ENCODE measurements at regions not wholly inside any gene's neighbourhood (a gene's known extent, or its start where the extent isn't known, plus 50 kb on each side); places are given as distances from the start of the nearest gene placed in this dataset.
"Not testable (repeated sequence)": the region's sequence is repeated elsewhere in the genome, so short reads cannot be mapped to it uniquely, and the experiment has no call there.

DNA sequence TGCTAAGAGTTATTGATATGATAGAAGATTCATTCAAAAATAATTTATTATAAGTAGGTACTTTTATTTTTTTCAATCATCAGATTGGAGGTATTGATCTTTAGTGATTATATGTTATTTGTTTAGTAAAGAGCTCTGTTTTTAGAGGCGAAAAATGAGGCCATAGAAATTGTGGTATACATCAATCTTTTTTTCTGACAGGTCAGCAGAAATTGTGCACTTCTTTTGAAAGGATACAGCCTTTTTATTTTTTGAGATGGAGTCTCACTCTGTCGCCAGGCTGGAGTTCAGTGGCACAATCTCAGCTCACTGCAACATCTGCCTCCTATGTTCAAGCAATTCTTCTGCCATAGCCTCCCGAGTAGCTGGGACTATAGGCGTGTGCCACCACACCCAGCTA is 292.1 kb downstream of the BAMBI start:
- DNase-seq, result no peak

DNA sequence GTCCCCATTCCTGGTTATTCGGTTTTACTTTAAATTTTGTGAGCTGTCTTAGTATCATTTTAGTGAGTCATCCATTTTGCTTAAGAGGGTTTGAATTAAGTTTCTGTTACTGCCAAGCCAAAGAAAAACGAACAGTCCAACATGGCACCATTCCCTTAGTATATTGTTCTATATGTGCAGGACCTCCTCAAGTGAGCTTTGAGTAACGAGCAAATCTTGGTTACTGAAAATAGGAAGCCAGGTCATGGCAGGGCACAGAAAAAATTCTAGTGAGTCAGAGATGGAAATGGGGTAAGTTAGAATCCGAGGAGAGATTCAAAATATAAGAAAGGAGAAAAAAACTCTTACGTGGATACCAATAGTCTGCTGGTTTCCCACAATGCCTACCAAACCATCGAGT is 292.9 kb downstream of the BAMBI start:
- no peak for DNase-seq

DNA sequence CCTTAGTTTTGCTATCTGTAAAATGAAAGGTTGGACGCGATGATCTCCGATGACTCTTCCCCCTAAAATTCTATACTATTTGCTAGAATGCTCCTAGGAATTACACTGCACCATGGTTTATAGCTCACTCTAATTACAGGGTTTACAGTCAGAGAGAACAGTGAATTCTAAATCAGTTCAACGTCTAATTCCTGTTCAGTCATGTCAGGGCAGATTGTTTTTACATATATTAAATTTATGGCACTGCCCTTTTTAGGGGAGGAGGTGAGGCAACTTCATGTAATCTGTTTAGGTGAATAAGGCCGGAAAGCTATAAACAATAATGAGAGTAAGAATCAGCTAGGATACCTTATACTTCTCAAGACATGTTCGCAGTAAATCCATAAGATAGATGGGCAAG is 293.9 kb downstream of the BAMBI start:
- DNase-seq, result no peak

DNA sequence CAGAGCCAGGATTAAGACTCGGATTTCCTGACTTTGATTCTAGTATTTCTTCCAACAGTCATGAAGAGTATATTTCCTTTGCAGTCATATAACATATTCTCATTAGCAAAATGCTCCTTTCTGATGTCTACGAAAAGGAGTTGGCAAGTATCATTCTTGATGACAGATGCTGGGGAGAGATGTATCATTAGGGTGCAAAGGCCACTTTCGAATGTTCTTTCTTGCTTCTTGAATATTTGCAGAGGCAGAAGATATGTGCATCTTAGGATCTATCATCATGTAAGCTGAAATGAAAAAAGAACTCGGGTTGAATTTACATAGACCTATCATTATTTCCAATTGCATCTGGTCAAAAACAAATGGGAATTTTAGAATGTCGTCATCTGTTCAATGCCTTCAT is 294.4 kb downstream of the BAMBI start:
- no peak for DNase-seq

DNA sequence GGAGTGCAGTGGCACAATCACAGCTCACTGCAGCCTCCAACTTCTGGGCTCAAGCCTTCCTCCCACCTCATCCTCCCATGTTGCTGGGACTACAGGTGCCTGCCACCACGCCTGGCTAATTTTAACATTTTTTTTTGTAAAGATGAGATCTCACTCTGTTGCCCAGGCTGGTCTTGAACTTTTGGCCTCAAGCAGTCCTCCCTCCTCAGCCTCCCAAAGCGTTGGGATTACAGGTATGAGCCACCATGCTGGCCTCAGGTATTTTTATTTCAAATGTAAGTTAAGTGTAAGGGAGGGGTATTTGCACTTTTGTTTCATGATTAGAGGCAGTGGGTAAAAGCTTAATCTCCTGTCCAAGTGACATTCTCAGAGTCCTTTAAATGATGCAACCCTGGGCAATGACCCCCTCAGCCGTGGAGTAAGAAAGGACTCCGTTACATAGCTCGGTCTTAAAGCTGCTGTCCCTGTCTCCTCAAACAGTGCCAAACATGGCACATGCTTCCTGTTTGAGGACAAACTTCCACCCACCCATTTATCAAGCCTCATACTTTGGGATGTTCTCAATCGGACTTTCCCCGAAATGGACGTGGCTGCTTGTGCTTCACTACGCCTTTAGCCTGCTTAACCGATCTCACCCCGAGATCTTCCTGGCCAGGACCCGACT is 296.1 kb downstream of the BAMBI start:
- no peak for DNase-seq

DNA sequence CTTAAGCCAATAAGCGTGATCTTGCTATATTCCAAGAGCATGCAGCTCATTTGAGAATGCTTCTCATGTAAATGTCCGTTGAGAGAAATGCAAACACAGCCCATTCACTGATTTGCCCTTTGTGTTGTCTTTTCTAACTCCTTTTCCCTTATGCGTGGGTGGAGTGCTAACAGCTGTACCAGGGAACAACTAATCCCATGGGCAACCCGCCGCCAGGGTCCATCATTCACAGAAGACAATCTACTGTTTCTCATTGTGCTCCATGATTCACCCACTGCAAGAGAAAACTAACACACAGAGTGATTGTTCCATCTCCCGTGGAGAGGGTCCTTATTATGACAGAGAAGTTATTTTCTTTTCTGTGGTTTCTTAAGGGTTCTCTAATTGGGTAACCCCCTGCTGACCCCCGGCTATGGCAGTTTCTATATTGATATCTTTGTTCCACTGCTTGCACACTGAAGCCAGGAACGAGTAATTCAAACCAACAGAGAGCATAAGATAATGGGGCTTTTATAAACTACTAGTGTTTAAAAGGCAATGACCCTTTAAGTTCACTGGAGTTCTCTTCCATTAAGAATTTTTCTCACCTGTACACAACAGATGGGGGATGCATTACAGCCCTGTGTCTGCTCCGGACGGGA is 298.7 kb downstream of the BAMBI start:
- no peak for DNase-seq

DNA sequence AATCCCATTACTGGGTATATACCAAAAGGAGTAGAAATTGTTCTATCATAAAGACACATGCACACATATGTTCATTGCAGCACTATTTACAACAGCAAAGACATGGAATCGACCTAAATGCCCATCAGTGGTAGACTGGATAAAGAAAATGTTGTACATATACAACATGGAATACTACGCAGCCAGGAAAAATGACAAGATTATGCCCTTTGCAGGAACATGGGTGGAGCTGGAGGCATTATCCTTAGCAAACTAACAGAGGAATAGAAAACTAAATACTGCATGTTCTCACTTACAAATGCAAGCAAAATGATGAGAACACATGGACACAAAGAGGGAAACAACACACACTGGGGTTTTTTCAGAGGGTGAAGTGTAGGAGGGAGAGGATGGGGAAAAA is 300.2 kb downstream of the BAMBI start:
- no peak for DNase-seq

DNA sequence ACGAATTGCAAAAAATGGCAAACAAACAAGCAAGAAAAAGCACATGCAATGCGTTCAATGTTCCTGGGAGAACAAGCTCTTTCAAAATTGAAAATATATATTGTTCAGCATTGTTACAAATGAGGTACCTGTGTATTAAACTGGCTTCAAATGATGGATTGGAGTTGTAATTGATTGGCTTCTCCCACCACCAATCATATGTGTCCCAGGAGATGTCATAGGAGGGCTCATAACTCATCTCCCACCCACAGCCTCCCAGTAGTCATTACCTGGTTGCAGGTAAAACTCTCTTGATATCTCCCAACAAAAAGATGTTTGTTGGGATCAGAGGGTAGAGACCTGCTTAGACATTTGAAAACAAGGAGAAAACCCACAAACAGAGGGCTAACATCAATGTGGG is 302.9 kb downstream of the BAMBI start:
- no peak for DNase-seq

DNA sequence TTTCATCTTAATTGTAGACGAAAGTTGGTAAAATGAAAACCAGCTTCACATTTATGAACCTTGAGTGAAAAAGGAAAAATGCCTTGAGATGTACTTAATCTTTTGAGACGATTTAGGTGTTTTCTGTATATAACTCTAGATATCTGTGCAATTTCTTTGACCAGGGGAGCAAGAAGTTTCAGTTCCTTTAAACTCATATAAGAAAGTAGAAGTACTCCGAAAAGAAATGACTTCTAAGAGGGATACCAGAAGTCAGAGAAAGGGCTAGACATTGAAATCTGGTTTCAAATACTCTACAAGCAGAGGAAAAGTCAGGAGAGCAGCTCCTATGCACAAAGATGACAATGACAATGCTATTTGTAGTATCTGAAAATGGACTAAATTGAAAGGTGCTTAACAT is 303.7 kb downstream of the BAMBI start:
- no peak for DNase-seq

DNA sequence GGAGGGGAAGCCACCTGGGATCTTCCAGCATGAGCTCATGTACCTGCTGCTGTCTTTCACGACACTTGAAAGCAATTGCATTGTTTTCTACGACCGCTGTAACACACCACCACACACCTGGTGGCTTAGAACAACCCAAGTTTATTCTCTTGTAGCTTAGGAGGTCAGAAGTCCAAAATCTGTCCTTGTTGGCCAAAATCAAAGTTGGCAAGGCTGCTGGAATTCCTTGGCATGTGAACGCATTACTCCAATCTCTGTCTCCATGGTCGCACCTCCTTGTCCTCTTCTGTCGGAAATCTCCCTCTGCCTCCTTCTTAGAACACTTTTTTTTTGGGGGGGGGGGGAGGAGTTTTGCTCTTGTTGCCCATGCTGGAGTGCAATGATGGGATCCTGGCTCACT is 305.7 kb downstream of the BAMBI start:
- no peak for DNase-seq

DNA sequence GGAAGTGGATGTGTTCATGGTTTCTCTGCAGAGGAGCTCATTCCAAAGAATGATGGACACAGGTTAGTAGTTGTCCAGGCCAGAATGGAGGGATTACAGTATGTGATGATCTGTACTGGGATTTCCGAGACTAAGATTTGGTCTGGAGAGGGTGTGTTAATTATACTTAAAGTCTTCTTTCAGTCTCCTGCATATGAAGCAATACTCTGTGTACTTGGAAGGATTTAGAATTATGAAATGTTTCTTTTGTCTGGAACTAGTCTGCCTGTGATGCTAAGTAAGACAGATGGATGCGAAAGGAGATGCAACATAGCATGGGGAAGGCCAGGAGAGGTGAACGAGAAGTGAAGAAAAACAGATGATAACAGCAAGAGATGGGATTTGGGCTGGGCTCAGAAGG is 305.1 kb upstream of the LYZL1 start:
- no peak for DNase-seq

DNA sequence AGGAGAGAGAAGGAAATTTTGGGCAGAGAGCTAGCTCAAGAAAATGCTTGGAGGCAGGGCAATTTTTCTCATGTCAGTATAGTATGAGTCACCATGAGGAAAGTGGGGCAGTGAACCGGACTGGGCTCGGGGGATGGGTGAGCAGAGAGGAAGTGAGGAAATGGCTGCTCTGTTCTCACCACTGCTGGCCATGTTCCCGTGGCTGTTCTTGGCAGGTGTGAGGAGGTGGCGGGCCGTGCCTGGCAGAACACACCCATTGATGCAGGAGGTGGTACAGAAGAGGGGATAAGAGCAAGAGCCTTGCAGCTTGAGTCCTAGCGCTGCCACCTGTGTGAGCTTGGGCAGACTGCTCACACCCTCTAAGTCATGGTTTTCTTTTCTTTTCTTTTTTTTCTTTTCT is 304.4 kb upstream of the LYZL1 start:
- DNase-seq, result no peak

DNA sequence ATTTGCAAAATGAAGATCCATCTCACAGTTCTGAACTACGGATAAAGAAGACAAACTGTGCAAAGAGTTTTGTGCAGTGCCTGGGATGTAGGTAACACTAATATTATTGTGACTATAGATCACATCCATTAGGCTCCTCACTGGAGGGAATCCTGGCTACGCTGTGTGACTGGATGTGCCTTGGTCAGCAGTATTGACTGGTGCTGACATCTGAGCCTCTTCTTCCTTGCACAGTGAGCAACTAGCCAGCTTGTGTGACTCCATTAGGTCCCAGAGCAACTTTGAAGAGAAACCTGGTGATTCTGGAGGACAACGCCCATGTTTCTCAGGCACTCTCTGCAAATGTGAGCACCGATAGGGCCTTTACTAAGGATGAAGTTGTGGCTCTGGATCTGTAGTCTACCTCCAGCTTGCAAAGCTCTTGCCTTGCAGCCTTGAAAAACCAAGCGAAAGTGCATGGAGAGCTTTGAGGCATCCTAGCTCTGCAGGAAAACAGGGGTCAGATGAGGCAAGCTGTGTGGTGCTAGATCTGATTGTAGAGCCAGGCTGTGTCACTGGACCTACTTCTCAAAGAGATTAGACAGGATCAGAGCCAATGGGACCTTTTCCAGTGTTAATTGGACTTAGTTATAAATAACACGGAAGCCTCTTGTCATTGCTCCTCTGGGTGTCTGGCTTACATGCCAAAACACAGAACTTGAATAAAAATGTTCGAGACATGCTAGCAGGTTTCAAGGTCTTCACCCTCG is 303.6 kb upstream of the LYZL1 start:
- DNase-seq, result no peak

DNA sequence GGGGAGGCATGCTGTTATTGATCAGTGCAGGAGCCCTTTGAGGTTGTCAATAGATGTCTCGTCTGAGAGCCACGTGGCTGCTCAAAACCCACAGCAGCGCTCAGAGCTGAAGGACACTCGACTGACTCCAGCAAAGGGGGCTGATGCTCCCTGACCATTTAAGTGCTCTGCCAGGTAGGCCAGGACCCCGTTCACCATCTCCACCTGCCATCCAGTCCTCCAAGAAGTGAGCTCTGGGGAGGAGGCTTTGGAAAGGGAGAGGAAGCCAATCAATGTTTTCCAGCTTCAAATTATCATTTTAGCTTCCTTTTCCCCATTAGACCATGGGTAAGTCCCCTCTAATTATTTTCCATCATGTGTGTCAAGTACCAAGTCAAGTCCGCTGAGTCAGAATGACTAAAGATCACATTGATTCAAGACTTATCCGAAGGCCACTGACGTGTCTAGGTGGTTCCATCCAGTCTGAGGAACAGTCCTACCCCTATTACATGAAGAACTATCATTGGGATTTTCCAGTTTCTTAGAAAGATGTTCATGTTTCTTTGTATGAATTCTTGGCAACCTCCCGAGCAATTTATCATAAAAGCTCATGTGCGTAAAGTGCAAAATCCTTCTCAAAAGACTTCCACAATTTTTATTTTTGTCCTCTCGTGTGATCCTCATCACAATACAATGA is 302.6 kb upstream of the LYZL1 start:
- no peak for DNase-seq

DNA sequence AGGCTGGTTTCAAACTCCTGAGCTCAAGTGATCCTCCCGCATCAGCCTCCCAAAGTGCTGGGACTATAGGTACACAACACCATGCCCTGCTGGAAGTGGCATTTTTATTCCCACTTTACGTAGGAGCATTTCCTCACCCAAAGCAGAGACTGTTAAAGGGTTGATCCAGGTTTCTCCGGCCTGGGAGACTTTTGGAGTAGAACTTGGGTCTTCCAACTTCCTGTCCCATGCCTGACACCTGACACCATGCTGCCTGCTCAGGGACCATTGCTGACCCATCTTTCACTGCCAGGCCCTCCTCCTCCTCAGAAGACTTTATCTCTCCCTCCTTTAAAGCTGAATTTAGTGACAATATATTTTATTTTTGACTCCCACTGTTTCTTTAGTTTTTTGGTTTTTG is 302.0 kb upstream of the LYZL1 start:
- DNase-seq, result no peak

DNA sequence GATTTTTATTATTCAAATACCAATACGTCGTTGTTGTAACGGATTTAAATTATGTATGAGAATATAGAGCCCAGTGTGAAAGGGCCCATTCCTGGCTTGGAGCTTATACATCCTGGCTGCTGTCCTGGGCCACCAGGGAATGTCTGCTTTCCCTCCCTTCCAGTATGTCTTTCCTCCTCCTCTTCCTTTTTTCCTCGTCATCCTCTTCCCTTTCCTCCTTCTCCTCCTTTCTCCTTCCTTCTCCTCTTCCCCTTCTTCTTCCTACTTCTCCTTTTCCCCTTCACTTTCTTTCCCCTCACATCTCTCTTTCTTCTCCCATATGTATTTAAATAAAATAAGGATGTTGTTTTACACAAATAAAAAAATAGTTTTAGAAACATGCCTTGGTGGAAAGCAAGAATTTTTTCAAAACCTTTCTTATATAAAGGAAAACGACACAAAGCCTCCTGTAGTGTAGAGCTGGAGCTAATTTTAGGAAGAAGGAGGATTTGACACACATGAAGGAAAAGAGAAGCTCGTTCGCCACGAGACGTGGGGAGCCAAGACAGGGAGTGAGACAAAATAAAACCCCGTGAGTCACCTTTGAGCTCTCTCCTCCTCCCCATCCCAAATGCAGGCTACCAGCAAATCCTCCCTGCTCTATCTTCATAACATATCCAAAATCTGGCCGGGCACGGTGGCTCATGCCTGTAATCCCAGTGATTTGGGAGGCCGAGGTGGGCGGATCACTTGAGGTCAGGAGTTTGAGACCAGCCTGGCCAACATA is 301.1 kb upstream of the LYZL1 start:
- no peak for DNase-seq

DNA sequence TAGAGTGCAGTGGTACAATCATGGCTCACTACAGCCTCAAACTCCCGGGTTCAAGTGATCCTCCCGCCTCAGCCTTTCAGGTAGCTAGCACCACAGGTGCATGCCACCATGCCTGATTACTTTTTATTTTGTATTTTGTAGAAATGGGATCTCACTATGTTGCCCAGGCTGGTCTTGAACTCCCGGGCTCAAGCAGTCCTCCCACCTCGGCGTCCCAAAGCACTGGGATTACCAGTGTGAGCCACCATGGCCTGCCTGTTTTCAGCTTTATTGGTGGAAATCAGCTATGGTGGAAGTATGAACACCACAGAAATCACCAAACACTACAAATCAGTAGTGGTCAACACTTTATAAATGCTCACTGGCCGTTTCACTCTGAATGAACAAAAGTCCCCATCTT is 299.9 kb upstream of the LYZL1 start:
- no peak for DNase-seq

DNA sequence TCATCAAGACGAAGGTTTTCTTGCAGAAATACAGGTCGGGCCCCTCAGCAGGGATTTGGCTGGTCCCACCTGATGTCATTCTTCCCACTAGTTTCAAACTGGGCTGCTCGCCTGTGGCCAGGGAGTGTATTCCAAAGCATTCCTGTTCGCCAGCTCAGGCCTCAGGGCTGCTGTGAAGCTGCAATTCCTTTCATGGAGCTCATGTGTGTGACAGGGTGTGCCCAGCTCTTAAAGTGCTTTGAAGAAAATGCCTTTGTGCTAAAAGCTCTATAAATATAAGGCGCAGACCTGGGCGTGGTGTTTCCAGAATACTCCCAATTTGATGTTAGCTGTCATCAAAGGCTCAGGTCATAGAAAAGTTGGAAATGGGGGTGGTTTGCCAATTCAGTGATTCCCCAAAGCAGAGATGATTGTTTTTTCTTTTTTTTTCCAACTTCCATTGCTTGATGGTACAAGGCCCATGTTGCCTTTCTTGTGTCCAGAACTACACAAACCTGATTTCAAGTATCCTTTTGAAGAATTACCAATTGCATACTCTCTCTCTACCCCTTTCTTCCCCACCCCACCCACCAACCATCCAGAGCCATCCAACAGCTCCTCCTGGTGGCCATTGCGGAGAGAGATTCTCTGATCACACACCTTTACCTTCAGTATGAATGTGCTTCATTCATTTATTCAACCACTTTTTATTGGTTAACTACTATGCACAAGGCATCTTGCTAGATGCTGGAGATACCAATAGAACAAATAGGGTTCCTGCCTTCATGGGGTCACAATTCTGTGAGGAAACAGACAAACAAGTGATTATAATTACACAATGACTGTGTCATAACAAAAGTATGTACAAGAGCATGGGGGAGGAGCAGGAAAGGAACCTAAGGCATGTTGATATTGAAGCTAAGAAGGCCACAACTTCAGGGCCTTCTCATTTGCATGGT is 297.3 kb upstream of the LYZL1 start:
- DNase-seq, result peak in 1 of 5 experiments; percentile 29

DNA sequence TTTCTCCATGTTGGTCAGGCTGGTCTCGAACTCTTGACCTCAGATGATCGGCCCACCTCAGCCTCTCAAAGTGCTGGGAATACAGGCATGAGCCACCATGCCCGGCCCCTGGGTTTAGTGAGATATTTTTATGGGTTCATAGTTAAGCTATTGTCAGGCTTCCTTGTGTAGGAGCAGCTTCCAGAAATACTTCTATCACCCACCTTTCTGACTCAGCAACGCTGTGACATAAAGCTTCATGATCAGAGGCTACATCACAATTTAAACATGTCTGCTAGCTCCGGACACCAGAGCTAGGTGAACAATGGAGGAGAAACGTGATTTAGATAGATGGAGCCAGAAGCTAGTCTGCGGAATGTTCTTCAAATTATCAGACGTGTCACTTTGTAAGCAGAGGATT is 295.8 kb upstream of the LYZL1 start:
- DNase-seq, result no peak

DNA sequence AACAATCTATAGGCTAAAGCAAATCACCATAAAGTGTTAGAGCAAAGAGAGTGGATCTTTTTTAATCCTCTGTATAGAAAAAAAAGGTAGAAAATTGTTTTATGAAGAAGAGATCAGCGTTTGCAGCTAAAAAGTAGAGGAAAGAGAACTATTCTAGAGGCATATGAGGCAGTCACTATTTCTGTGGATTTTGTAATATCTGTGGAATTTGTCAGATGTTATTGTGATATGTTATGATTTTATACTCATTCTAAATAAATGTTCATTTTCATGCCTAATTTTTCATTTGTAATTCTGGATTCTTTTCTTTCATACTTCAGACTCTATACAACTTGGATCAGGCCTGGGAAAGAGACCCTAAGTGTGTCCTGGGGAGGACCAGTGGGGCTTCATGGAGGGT is 295.0 kb upstream of the LYZL1 start:
- no peak for DNase-seq

DNA sequence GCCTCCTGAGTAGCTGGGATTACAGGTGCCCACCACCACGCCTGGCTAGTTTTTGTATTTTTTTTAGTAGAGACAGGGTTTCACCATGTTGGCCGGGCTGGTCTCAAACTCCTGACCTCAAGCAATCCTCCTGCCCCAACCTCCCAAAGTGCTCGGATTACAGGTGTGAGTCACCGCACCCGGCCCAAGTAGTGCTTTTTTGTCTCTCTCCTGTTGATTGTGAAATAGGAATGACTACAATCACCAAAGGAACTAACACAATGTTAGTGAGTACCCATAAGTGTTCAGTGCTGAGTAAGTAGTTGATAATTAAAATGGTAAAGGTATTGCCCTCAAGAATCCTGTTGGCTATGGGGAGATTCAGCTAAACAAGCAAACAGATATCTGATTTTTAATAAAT is 294.1 kb upstream of the LYZL1 start:
- DNase-seq, result not testable (repeated sequence)

DNA sequence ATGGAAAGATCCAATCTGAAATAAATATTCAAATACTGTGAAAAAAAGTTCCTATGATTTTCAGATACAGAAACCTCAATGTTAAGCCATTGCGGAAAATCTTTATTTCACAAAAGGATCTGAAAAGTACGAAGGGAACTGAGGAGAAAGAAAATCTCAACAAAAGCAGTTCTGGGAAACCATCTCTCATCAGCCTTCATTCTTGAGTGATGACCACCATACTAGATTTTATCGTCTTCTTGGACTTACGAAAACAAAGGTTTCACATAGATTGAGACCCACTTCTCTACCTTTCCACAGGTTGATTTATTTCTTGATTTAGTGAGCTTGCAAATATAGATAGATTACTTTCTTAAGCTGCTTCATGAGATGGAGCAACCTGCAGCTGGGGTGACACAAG is 293.4 kb upstream of the LYZL1 start:
- DNase-seq, result no peak

Measured in T-helper 2 cell (primary cell).